Activated CD4-positive, alpha-beta T cell treated with anti-CD3 and anti-CD28 coated beads, Interleukin-2, Interleukin-4, amounts not matched to agents 100 ng/mL and 50 ng/mL, durations not matched to agents 16 hours and 8 hours (primary cell): ENCODE measurements at regions not wholly inside any gene's neighbourhood (a gene's known extent, or its start where the extent isn't known, plus 50 kb on each side); places are given as distances from the start of the nearest gene placed in this dataset.

Source experiments
- DNase-seq: peaks from one replicate; pipeline ENCODE4 v3.0.0-alpha.2; 2020; ENCODE audit warnings: low spot score

DNA sequence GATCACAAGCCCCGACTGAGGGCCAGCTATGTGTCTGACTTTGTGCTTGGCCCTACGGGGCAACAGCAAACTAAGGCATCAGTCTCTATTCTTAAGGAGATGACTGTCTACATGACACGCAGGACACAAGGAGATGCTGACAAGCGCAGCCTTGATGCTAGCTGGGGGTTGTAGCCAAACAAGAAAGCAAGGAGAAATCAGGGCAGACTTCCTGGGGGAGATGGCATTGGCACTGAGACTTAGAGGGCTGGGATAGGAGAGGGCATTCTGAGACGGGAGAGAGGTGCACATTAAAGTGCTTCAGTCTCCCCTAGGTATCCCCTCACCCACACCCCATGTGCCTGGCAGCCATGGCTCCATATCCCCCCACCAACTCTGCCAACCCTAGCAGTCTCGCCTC is 210.8 kb upstream of the POU3F1 start:
- no peak for DNase-seq

DNA sequence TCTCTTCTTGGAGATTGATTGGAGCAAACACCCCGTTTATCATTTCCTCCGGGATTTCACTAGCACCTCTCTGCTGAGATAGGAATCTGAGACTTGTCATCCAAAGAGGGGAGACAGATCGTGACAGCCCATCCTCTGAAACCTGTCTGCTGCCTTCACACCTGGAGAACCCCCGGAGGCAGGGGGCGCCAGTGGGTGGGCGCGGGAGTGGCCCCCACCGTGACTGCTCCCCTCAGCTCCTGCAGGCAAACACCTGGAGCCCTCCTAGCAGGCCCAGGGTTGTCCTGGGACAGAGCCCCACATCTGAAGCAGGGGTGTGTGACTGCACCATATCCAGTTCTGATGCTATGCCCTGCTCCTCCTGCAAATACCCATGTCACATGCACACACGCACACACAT is 209.5 kb upstream of the POU3F1 start:
- DNase-seq = no peak

DNA sequence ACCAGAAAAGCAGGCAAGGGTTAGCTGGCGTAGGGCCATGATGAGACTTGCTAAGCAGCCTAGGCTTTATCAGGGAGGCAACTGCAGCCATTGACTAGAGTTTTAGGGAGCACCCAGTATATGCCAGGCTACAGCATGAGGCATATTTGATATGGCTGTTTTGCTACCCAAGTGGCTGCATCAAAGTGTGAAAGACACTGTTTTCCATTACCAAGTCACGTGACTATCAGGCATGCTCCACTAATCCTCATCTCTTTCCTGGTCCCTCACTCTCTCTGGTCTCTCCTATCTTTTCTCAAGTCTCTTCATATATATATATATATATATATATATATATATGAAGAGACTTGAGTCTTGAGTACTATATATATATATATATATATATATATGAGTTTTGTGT is 206.7 kb upstream of the POU3F1 start:
- DNase-seq = no peak

DNA sequence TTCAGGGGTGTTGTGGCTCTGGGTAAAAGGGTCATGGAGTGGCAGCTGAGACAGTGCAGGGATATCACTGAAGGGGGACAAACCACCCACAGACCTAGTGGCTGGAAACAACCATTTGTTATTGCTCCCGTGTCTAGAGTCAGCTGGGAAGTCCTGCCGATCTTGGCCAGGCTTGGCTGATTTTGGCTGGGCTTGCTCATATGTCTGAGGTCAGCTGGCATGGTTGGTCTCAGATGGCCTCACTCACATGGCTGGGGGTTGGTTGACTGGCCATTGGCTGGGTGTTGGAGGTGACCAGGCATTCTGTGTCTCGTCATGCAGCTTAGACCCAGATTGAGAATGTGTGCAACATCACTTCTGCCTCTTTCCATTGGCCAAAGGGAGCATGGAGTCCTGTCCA is 203.8 kb upstream of the POU3F1 start:
- DNase-seq = no peak

DNA sequence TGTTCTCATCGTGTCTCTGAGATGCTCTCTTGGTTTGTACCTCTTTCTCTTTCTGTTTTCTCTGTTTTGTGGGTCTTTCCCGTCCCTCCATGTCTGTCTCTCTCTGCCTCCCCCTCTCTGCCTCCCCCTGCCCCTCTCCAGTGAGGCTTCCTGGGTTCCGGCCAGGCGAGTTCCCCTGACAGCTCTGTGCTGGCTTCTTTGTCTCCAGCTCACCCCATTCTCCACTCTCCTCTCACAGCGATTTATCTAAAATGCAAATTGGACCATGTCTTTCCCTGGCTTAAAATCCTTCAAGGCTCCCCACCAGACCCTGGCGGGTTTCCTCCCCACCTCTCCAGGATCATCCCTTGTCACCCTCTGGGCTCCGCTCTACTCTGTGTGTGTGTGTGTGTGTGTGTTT is 202.4 kb upstream of the POU3F1 start:
- no peak for DNase-seq

DNA sequence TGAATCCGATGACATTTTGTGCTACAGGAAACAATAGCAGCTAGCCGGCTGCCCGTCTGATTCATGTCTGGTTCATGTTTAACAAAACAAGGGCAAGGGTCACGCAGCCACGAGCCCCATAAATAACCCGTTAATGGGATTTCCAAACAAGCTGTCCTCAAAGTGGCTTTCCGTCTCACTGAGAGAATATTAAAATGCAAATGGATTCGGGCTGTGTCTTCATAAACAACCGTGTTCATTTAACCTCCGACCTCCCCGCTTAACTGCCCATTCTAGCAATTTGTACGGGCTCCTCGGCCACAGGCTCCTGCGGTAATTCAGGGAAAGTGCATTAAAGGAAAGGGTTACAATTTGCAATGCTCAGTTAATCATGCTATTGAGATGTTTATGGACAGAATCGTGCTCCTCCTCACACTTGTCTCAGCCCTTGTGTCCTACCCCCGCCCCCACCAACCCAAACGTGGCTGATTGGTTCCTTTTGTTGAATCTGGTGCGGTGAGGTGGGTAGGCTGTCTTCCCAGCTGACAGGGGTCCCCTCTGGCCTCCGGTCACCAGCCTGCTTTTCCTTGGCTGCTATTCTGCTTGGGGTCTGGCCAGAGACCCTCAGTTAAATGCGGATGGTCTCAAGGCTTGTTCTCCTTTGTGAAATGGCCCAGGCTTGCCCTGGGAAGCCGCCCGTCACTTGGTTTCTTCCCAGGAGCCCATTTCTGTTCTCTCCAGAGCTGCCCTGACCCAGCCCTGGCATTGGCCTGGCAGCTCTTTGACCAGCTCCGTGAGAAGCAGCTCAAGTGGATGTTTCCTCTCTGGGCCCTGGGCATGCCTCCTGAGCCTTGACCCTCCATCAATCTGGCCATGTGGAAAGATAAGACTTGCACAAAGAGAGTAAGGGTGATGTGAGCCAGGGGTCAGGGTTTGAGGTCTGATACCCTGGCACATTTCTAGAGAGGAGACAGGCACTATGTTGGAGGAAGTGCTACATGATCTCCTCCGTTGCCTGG is 200.7 kb upstream of the POU3F1 start:
- no peak for DNase-seq

DNA sequence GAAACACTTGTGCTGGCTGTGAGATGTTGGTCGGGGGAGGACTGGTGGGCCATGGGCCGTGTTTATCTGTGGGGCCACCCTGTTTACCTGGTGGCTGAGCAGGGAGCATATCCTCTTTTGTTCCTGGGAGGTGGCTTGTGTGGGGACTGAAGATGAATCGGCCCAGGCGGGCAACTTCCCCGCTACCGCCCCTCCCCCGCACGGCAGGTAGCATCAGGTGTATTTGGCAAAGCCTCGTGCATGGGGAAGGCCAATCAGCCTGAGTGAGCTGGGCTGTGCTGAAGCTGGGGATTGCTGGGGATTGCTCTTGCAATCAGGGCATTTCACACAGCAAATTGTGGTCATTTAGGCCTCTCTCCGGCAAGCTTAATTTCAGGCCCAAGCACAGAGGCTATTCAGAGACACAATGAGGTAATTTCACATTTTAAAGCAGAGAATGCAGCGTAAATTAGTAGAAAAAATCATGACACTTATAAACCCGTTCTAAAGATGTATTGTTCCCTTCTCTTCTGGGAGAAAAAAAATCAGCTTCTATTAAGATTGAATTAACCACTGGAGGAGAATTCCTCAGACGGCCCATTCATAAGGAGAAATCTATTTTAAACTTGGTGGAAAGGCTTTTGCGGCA is 197.7 kb upstream of the POU3F1 start:
- DNase-seq = no peak

DNA sequence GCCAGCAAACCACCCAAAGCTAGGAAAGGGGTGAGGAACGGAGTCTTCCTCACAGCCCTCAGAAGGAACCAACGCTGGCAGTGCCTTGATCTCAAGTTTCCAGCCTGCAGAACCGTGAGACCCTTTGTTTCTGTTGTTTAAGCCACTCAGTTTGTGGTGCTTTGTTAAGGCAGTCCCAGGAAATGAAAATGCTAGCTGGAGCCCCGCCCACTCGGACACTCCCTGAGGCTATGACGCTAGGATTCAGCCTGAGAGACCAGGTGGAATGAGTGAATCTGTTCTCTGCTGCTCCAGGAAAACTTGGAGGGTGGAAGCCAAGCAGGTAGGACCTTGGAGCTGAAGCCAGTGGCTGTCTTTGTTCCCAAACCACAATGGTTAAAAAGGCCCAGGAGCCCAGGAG is 196.5 kb upstream of the POU3F1 start:
- DNase-seq = no peak

DNA sequence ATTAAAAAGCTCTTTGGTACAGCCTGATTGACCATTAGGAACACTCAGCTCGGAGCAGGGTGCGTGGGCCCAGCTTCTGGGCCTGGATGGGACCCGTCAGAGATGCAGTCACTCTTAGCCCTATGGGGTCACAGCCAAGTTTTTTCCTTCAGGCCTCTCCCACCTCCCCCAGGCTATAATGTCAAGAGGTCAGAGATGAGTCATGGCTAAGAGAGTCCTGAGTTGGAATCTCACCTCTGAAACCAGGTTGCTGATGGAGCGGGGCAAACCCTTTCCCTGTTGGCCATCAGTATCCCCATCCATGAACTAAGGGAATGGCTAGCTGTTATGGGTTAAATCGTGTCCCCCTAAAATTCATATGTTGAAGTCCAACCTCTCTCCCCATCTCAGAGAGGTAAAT is 195.9 kb upstream of the POU3F1 start:
- no peak for DNase-seq

DNA sequence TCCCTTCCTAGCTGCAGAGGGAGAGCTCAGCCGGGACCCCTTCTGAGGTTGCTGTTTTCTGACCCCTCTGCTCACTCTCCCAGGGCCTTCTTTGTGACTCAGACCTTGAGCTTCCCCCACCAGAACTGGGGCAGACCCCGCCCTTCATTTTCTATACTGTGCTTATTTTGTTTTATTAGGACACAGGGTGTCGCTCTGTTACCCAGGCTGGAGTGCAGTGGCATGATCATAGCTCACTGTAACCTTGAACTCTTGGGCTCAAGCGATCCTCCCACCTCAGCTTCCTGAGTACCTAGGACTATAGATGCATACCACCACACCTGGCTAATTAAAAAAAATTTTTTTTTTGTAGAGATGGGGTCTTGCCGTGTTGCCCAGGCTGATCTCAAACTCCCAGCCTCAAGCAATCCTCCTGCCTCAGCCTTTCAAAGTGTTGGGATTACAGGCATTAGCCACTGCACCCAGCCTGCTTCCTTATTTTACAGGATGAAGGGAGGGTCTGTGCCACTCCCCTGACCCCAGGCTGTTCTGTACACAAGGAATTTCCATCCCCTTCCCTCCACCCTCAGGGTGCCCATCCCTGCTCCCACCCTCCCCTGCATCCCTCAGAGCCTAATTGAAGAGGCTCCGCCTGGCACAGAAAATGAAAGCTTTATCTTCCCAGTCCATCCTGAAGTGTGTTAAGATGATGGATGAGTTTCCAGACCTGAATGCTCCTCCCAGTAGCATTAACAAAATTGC is 195.2 kb upstream of the POU3F1 start:
- no peak for DNase-seq

DNA sequence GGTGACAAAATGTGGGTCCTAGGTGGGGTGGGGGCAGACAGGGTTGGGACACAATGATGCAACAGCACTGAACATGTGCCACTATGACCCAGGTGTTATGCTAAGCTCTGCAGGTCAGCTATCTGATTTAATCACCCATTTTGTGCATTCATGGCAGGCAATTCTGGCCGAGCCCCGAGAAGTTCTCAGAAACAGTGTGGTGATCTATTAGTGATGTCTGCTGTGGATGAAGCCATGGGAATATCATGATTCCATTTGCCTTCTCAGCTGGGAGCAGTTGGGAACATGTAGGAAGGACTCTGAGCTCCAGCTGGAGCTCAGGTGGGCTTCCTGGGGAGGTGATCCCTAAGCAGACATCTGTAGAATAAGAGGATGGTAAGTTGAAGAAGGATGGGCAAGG is 194.0 kb upstream of the POU3F1 start:
- no peak for DNase-seq

DNA sequence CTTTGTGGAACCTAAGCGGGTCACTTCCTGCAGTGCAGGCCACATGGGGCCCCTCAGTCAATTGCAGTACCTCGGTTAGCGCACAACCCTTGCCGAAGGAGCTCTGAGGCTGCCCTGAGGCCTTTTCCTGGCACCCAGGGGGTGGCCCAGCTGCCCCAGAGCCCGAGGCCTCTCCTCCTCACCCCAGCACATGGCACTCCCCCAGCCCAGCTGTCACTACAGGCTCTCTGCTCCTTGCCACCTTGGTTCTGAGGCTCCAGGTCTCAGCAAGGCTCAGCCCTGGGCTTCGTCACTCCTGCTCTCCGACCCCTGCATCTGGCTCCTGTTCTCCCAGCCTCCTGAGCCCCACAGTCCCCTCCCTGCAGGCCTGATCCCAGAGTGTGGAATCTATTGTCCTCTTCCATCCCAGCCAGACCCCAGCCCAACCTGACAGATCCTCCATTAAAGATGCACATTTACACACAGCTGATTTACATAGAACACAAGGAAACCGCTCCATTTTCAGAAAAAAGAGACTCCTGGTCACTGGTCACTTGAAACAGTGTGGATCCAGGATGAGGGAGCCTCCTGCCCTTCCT is 192.8 kb upstream of the POU3F1 start:
- DNase-seq = no peak

DNA sequence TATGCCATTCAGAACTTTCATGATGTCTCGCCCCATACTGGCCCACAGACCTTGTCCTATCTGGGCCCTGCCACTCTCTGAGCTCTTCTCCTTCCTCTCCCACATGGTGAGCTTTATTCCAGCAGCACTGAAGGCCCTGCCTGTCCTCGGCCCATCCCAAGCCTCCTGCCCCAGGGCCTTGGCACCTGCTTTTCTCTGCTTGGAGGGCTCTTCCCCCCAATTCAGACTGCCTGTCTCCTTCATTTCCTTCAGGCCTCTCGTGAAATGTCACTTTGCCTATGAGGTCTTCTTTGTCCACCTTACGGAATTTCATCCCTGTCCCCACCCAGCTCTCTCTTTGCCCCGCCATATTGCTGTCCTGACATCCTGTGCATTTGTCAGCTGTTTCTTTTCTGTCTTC is 191.7 kb upstream of the POU3F1 start:
- no peak for DNase-seq

DNA sequence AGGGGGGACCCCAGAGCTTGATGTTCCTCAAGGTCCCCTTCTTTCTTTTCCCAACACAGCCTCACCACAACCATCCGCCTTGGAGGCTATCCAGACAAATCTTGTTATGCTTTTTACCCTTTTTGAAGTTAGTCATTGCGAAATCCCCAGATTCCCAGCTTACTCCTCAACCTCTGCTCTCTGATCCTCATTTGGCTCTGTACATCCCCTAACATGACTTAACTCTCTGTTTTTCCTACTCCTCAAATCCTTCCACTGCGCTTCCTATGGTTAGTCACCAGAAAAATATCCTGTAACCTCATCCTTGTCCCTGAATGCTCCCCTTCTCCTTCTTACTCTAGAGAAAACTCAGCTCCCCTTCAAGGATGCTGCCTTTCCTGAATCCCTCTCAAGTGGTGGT is 189.1 kb upstream of the POU3F1 start:
- DNase-seq = no peak

DNA sequence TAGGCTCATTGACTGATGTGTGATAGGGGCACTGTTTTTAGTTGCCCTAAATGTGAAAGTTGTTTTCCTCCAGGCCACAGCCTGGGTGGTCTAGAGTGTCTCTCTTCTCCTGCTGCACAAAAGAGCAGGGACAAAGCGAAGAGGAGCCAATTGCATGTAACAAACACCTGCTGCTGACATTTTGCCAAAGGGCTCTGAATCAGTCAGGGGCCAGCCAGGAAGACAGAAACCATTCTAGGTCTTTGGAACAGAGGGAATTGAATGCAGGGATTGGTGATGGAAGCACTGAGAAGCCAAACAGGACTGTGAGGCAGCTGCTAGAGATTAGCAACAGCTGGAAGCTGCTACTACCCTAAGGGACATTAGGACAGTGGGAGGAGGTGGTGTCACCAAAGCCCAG is 185.3 kb upstream of the POU3F1 start:
- DNase-seq = no peak

DNA sequence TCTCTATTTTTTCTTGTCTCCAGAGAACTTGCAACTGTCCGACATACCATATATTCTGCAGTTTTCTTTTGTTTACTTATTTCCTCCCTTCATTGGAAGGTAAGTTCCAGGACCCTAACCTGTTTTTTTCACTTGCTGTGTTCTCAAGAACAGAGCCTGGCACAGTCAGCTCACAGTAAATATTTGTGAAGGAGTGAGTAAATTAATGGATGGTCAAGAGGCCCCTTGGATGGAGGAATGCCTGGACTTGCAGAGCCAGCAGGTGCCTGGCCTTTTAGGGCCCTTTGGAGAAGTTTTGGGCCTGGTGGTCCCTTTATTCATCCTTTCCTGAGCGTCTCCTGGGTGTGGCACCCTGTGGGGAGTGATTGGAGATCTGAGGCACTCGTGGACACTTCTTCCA is 182.1 kb upstream of the POU3F1 start:
- no peak for DNase-seq

DNA sequence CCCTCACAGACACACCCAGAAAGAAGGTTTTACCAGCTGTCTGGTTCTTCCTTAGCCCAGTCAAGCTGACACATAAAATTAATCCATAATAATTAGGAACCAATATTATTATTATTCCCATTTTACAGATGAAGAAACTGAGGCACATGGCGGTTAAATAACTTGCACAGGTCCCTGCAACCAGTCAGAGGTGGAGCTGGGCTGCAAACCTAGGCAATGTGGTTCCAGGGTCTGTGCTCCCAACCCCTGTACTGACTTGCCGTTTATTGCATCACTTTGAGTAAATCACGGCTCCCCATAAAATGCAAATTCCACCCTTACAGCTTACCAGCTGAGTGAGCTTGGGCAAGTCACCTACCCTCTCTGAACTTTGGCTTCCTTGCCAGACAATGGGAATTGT is 179.2 kb upstream of the POU3F1 start:
- no peak for DNase-seq

DNA sequence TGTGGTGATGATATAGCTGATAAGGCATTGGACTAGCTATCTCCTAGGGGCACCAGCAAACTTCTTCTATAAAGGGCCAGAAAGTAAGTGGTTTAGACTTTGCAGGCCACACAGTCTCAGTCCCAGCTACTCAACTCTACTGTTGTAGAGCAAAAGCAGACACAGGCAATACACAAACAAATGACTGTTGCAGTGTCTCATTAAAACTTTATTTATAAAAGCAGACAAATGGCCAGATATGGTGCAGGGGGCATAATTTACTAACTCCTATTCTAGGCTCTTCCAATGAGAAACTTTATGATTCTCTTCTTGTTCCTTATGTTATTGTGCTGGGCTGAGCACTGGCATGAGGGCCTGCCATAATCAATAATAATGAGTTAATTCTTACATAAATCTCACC is 176.8 kb upstream of the POU3F1 start:
- no peak for DNase-seq

DNA sequence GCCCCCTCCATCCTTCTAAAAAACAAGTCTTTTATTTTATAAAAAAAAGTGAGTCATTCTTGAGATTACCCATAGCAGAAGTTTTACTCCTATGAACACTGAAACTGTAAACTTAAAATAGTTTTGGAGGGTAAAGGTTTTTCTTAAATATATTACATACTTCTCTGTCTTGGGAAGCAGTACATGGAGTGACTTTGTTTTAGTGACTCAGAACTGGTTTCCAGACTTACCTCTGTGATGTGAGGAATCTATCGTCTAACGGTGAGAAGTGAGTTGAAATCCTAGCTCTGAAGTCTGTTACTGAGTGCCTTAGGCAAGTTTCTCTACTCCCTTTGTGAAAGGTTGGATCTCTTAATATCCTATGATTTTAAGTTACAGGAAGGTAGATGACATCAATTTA is 176.3 kb upstream of the POU3F1 start:
- DNase-seq = no peak

DNA sequence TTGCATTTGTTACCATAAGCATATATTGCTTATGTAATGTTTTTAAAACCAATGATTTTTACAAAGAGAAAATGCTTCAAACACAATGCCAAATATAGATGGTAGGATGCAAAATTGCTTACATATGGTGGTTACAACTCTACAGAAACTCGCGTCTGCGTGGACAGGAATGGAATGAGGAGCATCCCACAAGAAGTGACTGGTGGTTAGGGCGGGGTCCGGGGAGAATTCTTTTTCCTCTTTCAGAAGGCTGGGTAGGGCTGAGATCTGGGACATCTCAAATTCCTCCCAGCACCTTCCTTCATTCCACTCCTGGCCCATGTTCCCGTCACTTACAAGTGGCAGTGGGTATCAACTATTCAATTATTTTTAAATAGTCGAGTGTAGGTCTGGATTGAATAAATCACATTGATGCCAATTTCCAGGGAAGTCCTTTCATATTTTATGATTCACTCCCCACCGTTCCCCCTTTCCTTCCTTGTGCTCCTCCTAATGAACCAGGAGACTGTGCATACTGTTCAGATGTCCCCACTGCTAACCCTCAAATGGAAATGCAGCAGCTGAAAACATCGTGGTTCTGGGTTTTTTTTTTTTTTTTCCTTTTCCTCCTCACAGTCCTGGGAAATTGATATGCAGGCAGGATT is 174.5 kb upstream of the POU3F1 start:
- no peak for DNase-seq

DNA sequence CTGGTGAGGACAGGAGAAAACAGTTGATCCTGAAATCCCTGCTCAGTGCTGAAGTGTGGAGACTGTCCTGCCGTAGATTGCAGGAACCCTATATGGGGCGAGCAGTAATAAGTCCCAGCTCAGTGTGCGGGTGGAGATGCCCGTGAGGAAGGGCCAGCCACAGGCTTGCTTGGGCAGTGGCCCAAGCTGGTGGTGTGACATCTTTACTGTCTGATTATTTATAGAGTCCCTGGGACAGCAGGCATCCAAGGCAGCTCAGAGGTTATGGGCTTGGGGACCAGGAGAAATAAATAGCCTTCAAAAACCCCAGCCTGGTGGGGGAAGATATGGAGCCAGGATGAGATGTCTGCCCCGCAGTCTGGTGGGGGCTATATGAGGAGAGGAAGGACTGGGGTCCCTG is 170.7 kb upstream of the POU3F1 start:
- DNase-seq = no peak
